WTC11 (cell line): ENCODE measurements at regions not wholly inside any gene's neighbourhood (a gene's known extent, or its start where the extent isn't known, plus 50 kb on each side); places are given as distances from the start of the nearest gene placed in this dataset.

Experiments used
- ATAC-seq: fragments of 200-7000 bp; cut with Tn5 transposase; 2 replicates; pipeline ENCODE4 v1.10.0; 2021; ENCODE audit warnings: mild to moderate bottlenecking, moderate library complexity
- CTCF ChIA-PET: fragments of 300-600 bp; sonication (Branson Sonifier 250); formaldehyde crosslinking; loops from one replicate; lab custom pipeline; 2021; ENCODE audit warnings: antibody characterized with exemption; lab: Charles Lee
- POLR2A ChIA-PET: fragments of 350-600 bp; sonication (Branson Sonifier 250); formaldehyde crosslinking; loops from one replicate; lab custom pipeline; 2021; ENCODE audit warnings: antibody characterized with exemption; lab: Charles Lee
- DNase-seq: peaks from one replicate; pipeline ENCODE4 v3.0.0; 2021; ENCODE audit warnings: low spot score
- H3K27ac Mint-ChIP-seq: 2 replicates; pipeline ENCODE4 v1.8.0; 2021; ENCODE audit warnings: mixed read lengths
- H3K27me3 Mint-ChIP-seq: 2 replicates; pipeline ENCODE4 v1.8.0; 2021; ENCODE audit warnings: low read depth, mild to moderate bottlenecking, moderate library complexity, mixed read lengths
- H3K36me3 Mint-ChIP-seq: 2 replicates; pipeline ENCODE4 v1.8.0; 2021; ENCODE audit warnings: mixed read lengths
- H3K4me1 Mint-ChIP-seq: 2 replicates; pipeline ENCODE4 v1.8.0; 2022; ENCODE audit warnings: mixed read lengths
- H3K4me3 Mint-ChIP-seq: 2 replicates; pipeline ENCODE4 v1.8.0; 2021; ENCODE audit warnings: mild to moderate bottlenecking, moderate library complexity, mixed read lengths
- H3K9me3 Mint-ChIP-seq: 2 replicates; pipeline ENCODE4 v1.8.0; 2021; ENCODE audit warnings: mixed read lengths
- ATF1 ChIP-seq: sonication (generic); formaldehyde crosslinking; IDR thresholded peaks from 2 replicates; pipeline ENCODE4 v1.8.1; 2023; ENCODE audit warnings: mild to moderate bottlenecking, moderate library complexity, missing genetic modification reagents
- CREM ChIP-seq: sonication (generic); formaldehyde crosslinking; IDR thresholded peaks from 2 replicates; pipeline ENCODE4 v1.8.1; 2022; ENCODE audit warnings: mild to moderate bottlenecking, missing genetic modification reagents, moderate library complexity
- FOXJ3 ChIP-seq: sonication (generic); formaldehyde crosslinking; IDR thresholded peaks from 2 replicates; pipeline ENCODE4 v1.9.0; 2021; ENCODE audit warnings: missing genetic modification reagents, mild to moderate bottlenecking, borderline replicate concordance
- FOXP1 ChIP-seq: sonication (generic); formaldehyde crosslinking; IDR thresholded peaks from 2 replicates; pipeline ENCODE4 v1.8.0; 2022; ENCODE audit warnings: missing genetic modification reagents, mild to moderate bottlenecking, moderate library complexity, borderline replicate concordance
- GRHL2 ChIP-seq: fragments of 250-450 bp; sonication (Bioruptor Pico); IDR thresholded peaks from 2 replicates; pipeline ENCODE4 v1.8.0; 2022; ENCODE audit warnings: mild to moderate bottlenecking, moderate library complexity; ENCODE audit not compliant: insufficient replicate concordance, severe bottlenecking
- IRF2 ChIP-seq: sonication (generic); formaldehyde crosslinking; IDR thresholded peaks from 2 replicates; pipeline ENCODE4 v1.8.0; 2022; ENCODE audit warnings: low read depth, missing genetic modification reagents, borderline replicate concordance
- MXD4 ChIP-seq: fragments of 250-450 bp; sonication (Bioruptor Pico); IDR thresholded peaks from 2 replicates; pipeline ENCODE4 v1.8.0; 2021; ENCODE audit warnings: mild to moderate bottlenecking, moderate library complexity, borderline replicate concordance
- NFYB ChIP-seq: sonication (generic); formaldehyde crosslinking; conservative IDR thresholded peaks from 2 replicates; pipeline ENCODE4 v1.8.0; 2022; ENCODE audit warnings: low read depth, missing genetic modification reagents
- NR2C2 ChIP-seq: sonication (generic); formaldehyde crosslinking; IDR thresholded peaks from 2 replicates; pipeline ENCODE4 v1.8.0; 2022; ENCODE audit warnings: mild to moderate bottlenecking, missing genetic modification reagents
- PRRX2 ChIP-seq: fragments of 250-450 bp; sonication (Bioruptor Pico); IDR thresholded peaks from 2 replicates; pipeline ENCODE4 v1.8.0; 2021; ENCODE audit warnings: mild to moderate bottlenecking
- TP53 ChIP-seq: sonication (generic); formaldehyde crosslinking; IDR thresholded peaks from 2 replicates; pipeline ENCODE4 v1.8.1; 2023; ENCODE audit warnings: mild to moderate bottlenecking, missing genetic modification reagents
- ZBTB21 ChIP-seq: sonication (generic); formaldehyde crosslinking; IDR thresholded peaks from 2 replicates; pipeline ENCODE4 v1.8.1; 2023; ENCODE audit warnings: mild to moderate bottlenecking, missing genetic modification reagents, borderline replicate concordance
- ZNF263 ChIP-seq: sonication (generic); formaldehyde crosslinking; IDR thresholded peaks from 2 replicates; pipeline ENCODE4 v1.8.1; 2022; ENCODE audit warnings: low read depth, mild to moderate bottlenecking, moderate library complexity, missing genetic modification reagents
- ZNF317 ChIP-seq: sonication (generic); formaldehyde crosslinking; IDR thresholded peaks from 2 replicates; pipeline ENCODE4 v1.8.1; 2023; ENCODE audit warnings: low read depth, mild to moderate bottlenecking, moderate library complexity, missing genetic modification reagents, borderline replicate concordance
- ZNF396 ChIP-seq: fragments of 250-450 bp; sonication (Bioruptor Pico); IDR thresholded peaks from 2 replicates; pipeline ENCODE4 v1.8.0; 2021; ENCODE audit warnings: mild to moderate bottlenecking, moderate library complexity, borderline replicate concordance
- ZNF416 ChIP-seq: fragments of 250-450 bp; sonication (Bioruptor Pico); IDR thresholded peaks from 2 replicates; pipeline ENCODE4 v1.9.0; 2021; ENCODE audit warnings: mild to moderate bottlenecking, inconsistent platforms
- TF ChIP-seq, protein P1 (sequence below): sonication (generic); formaldehyde crosslinking; IDR thresholded peaks from 2 replicates; pipeline ENCODE4 v1.8.1; 2023; ENCODE audit warnings: mild to moderate bottlenecking, missing genetic modification reagents, moderate library complexity
- TF ChIP-seq, protein P2 (sequence below): sonication (generic); formaldehyde crosslinking; IDR thresholded peaks from 2 replicates; pipeline ENCODE4 v1.8.0; 2022; ENCODE audit warnings: mild to moderate bottlenecking, missing genetic modification reagents
- TF ChIP-seq, protein P3 (sequence below): sonication (generic); formaldehyde crosslinking; IDR thresholded peaks from 2 replicates; pipeline ENCODE4 v1.8.0; 2022; ENCODE audit warnings: mild to moderate bottlenecking, missing genetic modification reagents
- TF ChIP-seq, protein P4 (sequence below): sonication (generic); formaldehyde crosslinking; IDR thresholded peaks from 2 replicates; pipeline ENCODE4 v1.8.0; 2022; ENCODE audit warnings: mild to moderate bottlenecking, missing genetic modification reagents
- TF ChIP-seq, protein P5 (sequence below): sonication (generic); formaldehyde crosslinking; IDR thresholded peaks from 2 replicates; pipeline ENCODE4 v1.8.1; 2022; ENCODE audit warnings: mild to moderate bottlenecking, missing genetic modification reagents, moderate library complexity, borderline replicate concordance
- TF ChIP-seq, protein P6 (sequence below): fragments of 250-450 bp; sonication (Bioruptor Pico); IDR thresholded peaks from 2 replicates; pipeline ENCODE4 v1.8.0; 2021; ENCODE audit warnings: mild to moderate bottlenecking
- TF ChIP-seq, protein P7 (sequence below): fragments of 250-450 bp; sonication (Bioruptor Pico); IDR thresholded peaks from 2 replicates; pipeline ENCODE4 v1.9.0; 2021; ENCODE audit warnings: mild to moderate bottlenecking
- TF ChIP-seq, protein P8 (sequence below): sonication (generic); formaldehyde crosslinking; IDR thresholded peaks from 2 replicates; pipeline ENCODE4 v1.8.1; 2023; ENCODE audit warnings: mild to moderate bottlenecking, missing genetic modification reagents
- TF ChIP-seq, protein P9 (sequence below): sonication (generic); formaldehyde crosslinking; IDR thresholded peaks from 2 replicates; pipeline ENCODE4 v1.8.1; 2023; ENCODE audit warnings: mild to moderate bottlenecking, moderate library complexity, missing genetic modification reagents

DNA sequence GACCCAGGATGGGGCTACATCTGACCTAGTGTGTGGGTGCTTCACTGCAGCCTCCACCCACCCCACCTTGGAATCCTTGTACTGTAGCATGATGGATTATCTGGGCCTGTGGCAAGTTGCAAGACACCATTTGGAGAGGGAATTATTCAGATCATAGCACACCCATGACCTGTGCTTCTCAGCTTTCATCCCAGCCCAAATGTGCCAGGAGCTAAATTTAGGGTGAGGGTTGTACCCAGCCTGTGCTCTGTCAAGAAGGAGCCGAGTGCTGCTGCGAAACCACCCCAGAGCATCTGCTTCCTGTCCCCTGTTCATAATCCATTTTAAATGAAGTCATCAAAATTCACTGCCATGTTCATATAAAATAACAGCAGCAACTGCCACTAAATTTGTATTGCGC lies 394.5 kb downstream of the SHANK2 start:
- TF ChIP-seq CREM = no peak
- TF ChIP-seq, protein P1, sequence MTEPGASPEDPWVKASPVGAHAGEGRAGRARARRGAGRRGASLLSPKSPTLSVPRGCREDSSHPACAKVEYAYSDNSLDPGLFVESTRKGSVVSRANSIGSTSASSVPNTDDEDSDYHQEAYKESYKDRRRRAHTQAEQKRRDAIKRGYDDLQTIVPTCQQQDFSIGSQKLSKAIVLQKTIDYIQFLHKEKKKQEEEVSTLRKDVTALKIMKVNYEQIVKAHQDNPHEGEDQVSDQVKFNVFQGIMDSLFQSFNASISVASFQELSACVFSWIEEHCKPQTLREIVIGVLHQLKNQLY = no peak
- TF ChIP-seq, protein P2, sequence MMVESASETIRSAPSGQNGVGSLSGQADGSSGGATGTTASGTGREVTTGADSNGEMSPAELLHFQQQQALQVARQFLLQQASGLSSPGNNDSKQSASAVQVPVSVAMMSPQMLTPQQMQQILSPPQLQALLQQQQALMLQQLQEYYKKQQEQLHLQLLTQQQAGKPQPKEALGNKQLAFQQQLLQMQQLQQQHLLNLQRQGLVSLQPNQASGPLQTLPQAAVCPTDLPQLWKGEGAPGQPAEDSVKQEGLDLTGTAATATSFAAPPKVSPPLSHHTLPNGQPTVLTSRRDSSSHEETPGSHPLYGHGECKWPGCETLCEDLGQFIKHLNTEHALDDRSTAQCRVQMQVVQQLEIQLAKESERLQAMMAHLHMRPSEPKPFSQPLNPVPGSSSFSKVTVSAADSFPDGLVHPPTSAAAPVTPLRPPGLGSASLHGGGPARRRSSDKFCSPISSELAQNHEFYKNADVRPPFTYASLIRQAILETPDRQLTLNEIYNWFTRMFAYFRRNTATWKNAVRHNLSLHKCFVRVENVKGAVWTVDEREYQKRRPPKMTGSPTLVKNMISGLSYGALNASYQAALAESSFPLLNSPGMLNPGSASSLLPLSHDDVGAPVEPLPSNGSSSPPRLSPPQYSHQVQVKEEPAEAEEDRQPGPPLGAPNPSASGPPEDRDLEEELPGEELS (CRISPR knock-in tag) = no peak
- TF ChIP-seq, protein P3, sequence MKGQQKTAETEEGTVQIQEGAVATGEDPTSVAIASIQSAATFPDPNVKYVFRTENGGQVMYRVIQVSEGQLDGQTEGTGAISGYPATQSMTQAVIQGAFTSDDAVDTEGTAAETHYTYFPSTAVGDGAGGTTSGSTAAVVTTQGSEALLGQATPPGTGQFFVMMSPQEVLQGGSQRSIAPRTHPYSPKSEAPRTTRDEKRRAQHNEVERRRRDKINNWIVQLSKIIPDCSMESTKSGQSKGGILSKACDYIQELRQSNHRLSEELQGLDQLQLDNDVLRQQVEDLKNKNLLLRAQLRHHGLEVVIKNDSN (CRISPR knock-in tag) = no peak
- TF ChIP-seq ATF1 (CRISPR knock-in tag) = no peak
- TF ChIP-seq, protein P4, sequence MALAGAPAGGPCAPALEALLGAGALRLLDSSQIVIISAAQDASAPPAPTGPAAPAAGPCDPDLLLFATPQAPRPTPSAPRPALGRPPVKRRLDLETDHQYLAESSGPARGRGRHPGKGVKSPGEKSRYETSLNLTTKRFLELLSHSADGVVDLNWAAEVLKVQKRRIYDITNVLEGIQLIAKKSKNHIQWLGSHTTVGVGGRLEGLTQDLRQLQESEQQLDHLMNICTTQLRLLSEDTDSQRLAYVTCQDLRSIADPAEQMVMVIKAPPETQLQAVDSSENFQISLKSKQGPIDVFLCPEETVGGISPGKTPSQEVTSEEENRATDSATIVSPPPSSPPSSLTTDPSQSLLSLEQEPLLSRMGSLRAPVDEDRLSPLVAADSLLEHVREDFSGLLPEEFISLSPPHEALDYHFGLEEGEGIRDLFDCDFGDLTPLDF (CRISPR knock-in tag) = no peak
- TF ChIP-seq, protein P5, sequence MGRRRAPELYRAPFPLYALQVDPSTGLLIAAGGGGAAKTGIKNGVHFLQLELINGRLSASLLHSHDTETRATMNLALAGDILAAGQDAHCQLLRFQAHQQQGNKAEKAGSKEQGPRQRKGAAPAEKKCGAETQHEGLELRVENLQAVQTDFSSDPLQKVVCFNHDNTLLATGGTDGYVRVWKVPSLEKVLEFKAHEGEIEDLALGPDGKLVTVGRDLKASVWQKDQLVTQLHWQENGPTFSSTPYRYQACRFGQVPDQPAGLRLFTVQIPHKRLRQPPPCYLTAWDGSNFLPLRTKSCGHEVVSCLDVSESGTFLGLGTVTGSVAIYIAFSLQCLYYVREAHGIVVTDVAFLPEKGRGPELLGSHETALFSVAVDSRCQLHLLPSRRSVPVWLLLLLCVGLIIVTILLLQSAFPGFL (CRISPR knock-in tag) = no peak
- no peak for TF ChIP-seq MXD4 (CRISPR knock-in tag)
- no peak for TF ChIP-seq ZBTB21 (CRISPR knock-in tag)
- no peak for TF ChIP-seq ZNF416 (CRISPR knock-in tag)
- no peak for TF ChIP-seq NR2C2 (CRISPR knock-in tag)
- TF ChIP-seq, protein P6, sequence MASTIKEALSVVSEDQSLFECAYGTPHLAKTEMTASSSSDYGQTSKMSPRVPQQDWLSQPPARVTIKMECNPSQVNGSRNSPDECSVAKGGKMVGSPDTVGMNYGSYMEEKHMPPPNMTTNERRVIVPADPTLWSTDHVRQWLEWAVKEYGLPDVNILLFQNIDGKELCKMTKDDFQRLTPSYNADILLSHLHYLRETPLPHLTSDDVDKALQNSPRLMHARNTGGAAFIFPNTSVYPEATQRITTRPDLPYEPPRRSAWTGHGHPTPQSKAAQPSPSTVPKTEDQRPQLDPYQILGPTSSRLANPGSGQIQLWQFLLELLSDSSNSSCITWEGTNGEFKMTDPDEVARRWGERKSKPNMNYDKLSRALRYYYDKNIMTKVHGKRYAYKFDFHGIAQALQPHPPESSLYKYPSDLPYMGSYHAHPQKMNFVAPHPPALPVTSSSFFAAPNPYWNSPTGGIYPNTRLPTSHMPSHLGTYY (CRISPR knock-in tag) = no peak
- no peak for TF ChIP-seq FOXJ3 (CRISPR knock-in tag)
- TF ChIP-seq IRF2 (CRISPR knock-in tag) = no peak
- TF ChIP-seq ZNF396 (CRISPR knock-in tag) = no peak
- TF ChIP-seq, protein P7, sequence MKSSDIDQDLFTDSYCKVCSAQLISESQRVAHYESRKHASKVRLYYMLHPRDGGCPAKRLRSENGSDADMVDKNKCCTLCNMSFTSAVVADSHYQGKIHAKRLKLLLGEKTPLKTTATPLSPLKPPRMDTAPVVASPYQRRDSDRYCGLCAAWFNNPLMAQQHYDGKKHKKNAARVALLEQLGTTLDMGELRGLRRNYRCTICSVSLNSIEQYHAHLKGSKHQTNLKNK (CRISPR knock-in tag) = no peak
- TF ChIP-seq NFYB = no peak
- TF ChIP-seq, all 79 proteins: peak for 0
- Mint-ChIP-seq H3K4me3 (no peak overlapping the region), H3K27ac (no peak overlapping the region), H3K4me1 (peaks cover 10% of the 10 kb centered on the region), H3K9me3 (no peaks in the 10 kb centered on the region), H3K36me3 (no peaks in the 10 kb centered on the region), H3K27me3 (no peaks in the 10 kb centered on the region)
- ATAC-seq (no peak), DNase-seq (no peak)
- ChIA-PET CTCF (no interaction called here), POLR2A (no interaction called here)

DNA sequence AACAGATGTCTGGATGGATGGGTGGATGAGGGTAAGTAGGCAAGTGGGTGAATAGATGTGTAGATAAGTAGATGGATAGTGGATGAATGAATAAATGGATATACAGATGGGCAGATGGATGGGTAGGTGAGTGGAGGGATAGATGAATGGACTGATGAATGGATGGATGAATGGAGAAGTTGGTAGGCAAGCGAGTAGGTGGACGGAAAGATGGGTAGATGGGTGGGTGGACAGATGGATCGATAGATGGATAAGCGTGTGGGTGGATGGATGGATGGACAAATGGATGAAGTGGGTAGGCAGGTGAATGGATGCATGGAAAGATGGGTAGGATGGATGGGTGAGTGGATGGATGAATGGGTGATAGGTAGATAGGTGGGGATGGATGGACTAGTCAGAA lies 393.2 kb downstream of the SHANK2 start:
- no peak for DNase-seq
- no peaks in the 10 kb centered on the region for H3K36me3 Mint-ChIP-seq
- no peaks in the 10 kb centered on the region for H3K27me3 Mint-ChIP-seq
- H3K27ac Mint-ChIP-seq = no peak overlapping the region
- ATAC-seq = no peak
- H3K4me3 Mint-ChIP-seq = no peak overlapping the region
- ChIA-PET CTCF (no interaction called here), POLR2A (no interaction called here)
- H3K9me3 Mint-ChIP-seq = no peaks in the 10 kb centered on the region
- peaks cover 10% of the 10 kb centered on the region for H3K4me1 Mint-ChIP-seq
- TF ChIP-seq GRHL2 (CRISPR knock-in tag) (no peak), ZBTB21 (CRISPR knock-in tag) (no peak), FOXP1 (CRISPR knock-in tag) (no peak), PRRX2 (no peak), ZNF263 (CRISPR knock-in tag) (no peak), ZNF317 (CRISPR knock-in tag) (no peak), CREM (no peak), TP53 (CRISPR knock-in tag) (no peak)
- TF ChIP-seq, protein P8, sequence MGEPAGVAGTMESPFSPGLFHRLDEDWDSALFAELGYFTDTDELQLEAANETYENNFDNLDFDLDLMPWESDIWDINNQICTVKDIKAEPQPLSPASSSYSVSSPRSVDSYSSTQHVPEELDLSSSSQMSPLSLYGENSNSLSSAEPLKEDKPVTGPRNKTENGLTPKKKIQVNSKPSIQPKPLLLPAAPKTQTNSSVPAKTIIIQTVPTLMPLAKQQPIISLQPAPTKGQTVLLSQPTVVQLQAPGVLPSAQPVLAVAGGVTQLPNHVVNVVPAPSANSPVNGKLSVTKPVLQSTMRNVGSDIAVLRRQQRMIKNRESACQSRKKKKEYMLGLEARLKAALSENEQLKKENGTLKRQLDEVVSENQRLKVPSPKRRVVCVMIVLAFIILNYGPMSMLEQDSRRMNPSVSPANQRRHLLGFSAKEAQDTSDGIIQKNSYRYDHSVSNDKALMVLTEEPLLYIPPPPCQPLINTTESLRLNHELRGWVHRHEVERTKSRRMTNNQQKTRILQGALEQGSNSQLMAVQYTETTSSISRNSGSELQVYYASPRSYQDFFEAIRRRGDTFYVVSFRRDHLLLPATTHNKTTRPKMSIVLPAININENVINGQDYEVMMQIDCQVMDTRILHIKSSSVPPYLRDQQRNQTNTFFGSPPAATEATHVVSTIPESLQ (CRISPR knock-in tag) = no peak
- TF ChIP-seq, protein P9, sequence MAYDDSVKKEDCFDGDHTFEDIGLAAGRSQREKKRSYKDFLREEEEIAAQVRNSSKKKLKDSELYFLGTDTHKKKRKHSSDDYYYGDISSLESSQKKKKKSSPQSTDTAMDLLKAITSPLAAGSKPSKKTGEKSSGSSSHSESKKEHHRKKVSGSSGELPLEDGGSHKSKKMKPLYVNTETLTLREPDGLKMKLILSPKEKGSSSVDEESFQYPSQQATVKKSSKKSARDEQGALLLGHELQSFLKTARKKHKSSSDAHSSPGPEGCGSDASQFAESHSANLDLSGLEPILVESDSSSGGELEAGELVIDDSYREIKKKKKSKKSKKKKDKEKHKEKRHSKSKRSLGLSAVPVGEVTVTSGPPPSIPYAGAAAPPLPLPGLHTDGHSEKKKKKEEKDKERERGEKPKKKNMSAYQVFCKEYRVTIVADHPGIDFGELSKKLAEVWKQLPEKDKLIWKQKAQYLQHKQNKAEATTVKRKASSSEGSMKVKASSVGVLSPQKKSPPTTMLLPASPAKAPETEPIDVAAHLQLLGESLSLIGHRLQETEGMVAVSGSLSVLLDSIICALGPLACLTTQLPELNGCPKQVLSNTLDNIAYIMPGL (CRISPR knock-in tag) = no peak
